ENCODE measurements at regions not wholly inside any gene's neighbourhood (a gene's known extent, or its start where the extent isn't known, plus 50 kb on each side); places are given as distances from the start of the nearest gene placed in this dataset.

GRCh38 chr5:143660625-143661024 is 151.3 kb upstream of the HMHB1 start:
- Histone ChIP-seq H3K4me2 (ENCODE audit: extremely low read depth, insufficient read depth, low read length) (no peak overlapping the region), H3K4me1 (ENCODE audit: control insufficient read depth, extremely low read depth, insufficient read depth, low read length) (no peaks in the 10 kb centered on the region), H3K9me3 (ENCODE audit: control insufficient read depth, insufficient read depth, low read depth, low read length) (no peaks in the 10 kb centered on the region), H3K4me3 (replicated peaks in 1 of 4; ENCODE audit: control extremely low read depth in 1 of 4, insufficient read depth in 1 of 4, low read depth in 3 of 4, low read length in 4 of 4) (no peak overlapping the region), H3K9ac (ENCODE audit: insufficient read depth, low read length) (no peak overlapping the region), H3K27me3 (ENCODE audit: control insufficient read depth, insufficient read depth, low read length) (no peaks in the 10 kb centered on the region), H3K79me2 (ENCODE audit: control insufficient read depth, insufficient read depth, low read length) (no peaks in the 10 kb centered on the region), H3K36me3 (ENCODE audit: control insufficient read depth, insufficient read depth, low read length) (no peaks in the 10 kb centered on the region), H3K27ac (ENCODE audit: insufficient read depth, low read length) (no peak overlapping the region), H4K20me1 (ENCODE audit: control insufficient read depth, extremely low read depth, insufficient read depth, low read length) (no peaks in the 10 kb centered on the region), H2AFZ (ENCODE audit: low read length) (no peak overlapping the region)
- TF ChIP-seq EZH2 (IDR thresholded peaks at IDR 0.05; ENCODE audit: low read length, missing control alignments) (no peak), CTCF (conservative IDR thresholded peaks at IDR 0.05 in 1 of 2, IDR thresholded peaks at IDR 0.05 in 1 of 2; ENCODE audit: low read depth in 1 of 2, low read length in 2 of 2) (no peak)
- DNase-seq (ENCODE audit: low read depth in 2 of 2), result no peak

GRCh38 chr5:143659599-143660238 is 152.2 kb upstream of the HMHB1 start:
- H4K20me1 ChIP-seq (ENCODE audit: control insufficient read depth, extremely low read depth, insufficient read depth, low read length), result no peaks in the 10 kb centered on the region
- no peak overlapping the region for H3K9ac ChIP-seq (ENCODE audit: insufficient read depth, low read length)
- DNase-seq (ENCODE audit: low read depth in 2 of 2), result no peak
- H3K27ac ChIP-seq (ENCODE audit: insufficient read depth, low read length), result no peak overlapping the region
- H3K9me3 ChIP-seq (ENCODE audit: control insufficient read depth, insufficient read depth, low read depth, low read length), result no peaks in the 10 kb centered on the region
- TF ChIP-seq EZH2 (IDR thresholded peaks at IDR 0.05; ENCODE audit: low read length, missing control alignments), result no peak
- no peaks in the 10 kb centered on the region for H3K79me2 ChIP-seq (ENCODE audit: control insufficient read depth, insufficient read depth, low read length)
- no peaks in the 10 kb centered on the region for H3K4me1 ChIP-seq (ENCODE audit: control insufficient read depth, extremely low read depth, insufficient read depth, low read length)
- H3K27me3 ChIP-seq (ENCODE audit: control insufficient read depth, insufficient read depth, low read length), result no peaks in the 10 kb centered on the region
- no peak overlapping the region for H3K4me3 ChIP-seq (replicated peaks in 1 of 4; ENCODE audit: control extremely low read depth in 1 of 4, insufficient read depth in 1 of 4, low read depth in 3 of 4, low read length in 4 of 4)
- no peak overlapping the region for H3K4me2 ChIP-seq (ENCODE audit: extremely low read depth, insufficient read depth, low read length)
- H3K36me3 ChIP-seq (ENCODE audit: control insufficient read depth, insufficient read depth, low read length), result no peaks in the 10 kb centered on the region
- H2AFZ ChIP-seq (ENCODE audit: low read length), result no peak overlapping the region

GRCh38 chr5:143658956-143659355 is 153.0 kb upstream of the HMHB1 start:
- TF ChIP-seq CTCF (conservative IDR thresholded peaks at IDR 0.05 in 1 of 2, IDR thresholded peaks at IDR 0.05 in 1 of 2; ENCODE audit: low read depth in 1 of 2, low read length in 2 of 2) (no peak), EZH2 (IDR thresholded peaks at IDR 0.05; ENCODE audit: low read length, missing control alignments) (no peak)
- H3K79me2 ChIP-seq (ENCODE audit: control insufficient read depth, insufficient read depth, low read length), result no peaks in the 10 kb centered on the region

More at GRCh38 chr5:143658956-143659355, 153.0 kb upstream of the HMHB1 start:
- Histone ChIP-seq H3K9me3 (ENCODE audit: control insufficient read depth, insufficient read depth, low read depth, low read length) (no peaks in the 10 kb centered on the region), H2AFZ (ENCODE audit: low read length) (no peak overlapping the region), H3K4me1 (ENCODE audit: control insufficient read depth, extremely low read depth, insufficient read depth, low read length) (no peaks in the 10 kb centered on the region), H4K20me1 (ENCODE audit: control insufficient read depth, extremely low read depth, insufficient read depth, low read length) (no peaks in the 10 kb centered on the region), H3K27me3 (ENCODE audit: control insufficient read depth, insufficient read depth, low read length) (no peaks in the 10 kb centered on the region), H3K4me3 (replicated peaks in 1 of 4; ENCODE audit: control extremely low read depth in 1 of 4, insufficient read depth in 1 of 4, low read depth in 3 of 4, low read length in 4 of 4) (no peak overlapping the region), H3K36me3 (ENCODE audit: control insufficient read depth, insufficient read depth, low read length) (no peaks in the 10 kb centered on the region), H3K27ac (ENCODE audit: insufficient read depth, low read length) (no peak overlapping the region), H3K4me2 (ENCODE audit: extremely low read depth, insufficient read depth, low read length) (no peak overlapping the region), H3K9ac (ENCODE audit: insufficient read depth, low read length) (no peak overlapping the region)
- DNase-seq (ENCODE audit: low read depth in 2 of 2), result no peak

Measured in fibroblast of lung (primary cell).